Putamen (tissue), 1 donor: ENCODE measurements at regions not wholly inside any gene's neighbourhood (a gene's known extent, or its start where the extent isn't known, plus 50 kb on each side); places are given as distances from the start of the nearest gene placed in this dataset.
"Not testable (repeated sequence)": the region's sequence is repeated elsewhere in the genome, so short reads cannot be mapped to it uniquely, and the experiment has no call there.

Experiments
- DNase-seq: peaks from one replicate; pipeline ENCODE4 v3.0.0-alpha.2; 2016; ENCODE audit warnings: low spot score

GRCh38 chr3:103169289-103169688 is 734.5 kb downstream of the ZPLD1 start:
- no peak for DNase-seq

GRCh38 chr3:103170651-103171050 is 735.8 kb downstream of the ZPLD1 start:
- DNase-seq, result no peak

- no peak for DNase-seq
These were observed 739.1 kb downstream of the ZPLD1 start for GRCh38 chr3:103173940-103174339.

- DNase-seq, result no peak
These were observed 746.3 kb downstream of the ZPLD1 start for GRCh38 chr3:103181160-103181559.

GRCh38 chr3:103184772-103185171 is 750.0 kb downstream of the ZPLD1 start:
- no peak for DNase-seq

GRCh38 chr3:103189941-103190340 is 755.1 kb downstream of the ZPLD1 start:
- no peak for DNase-seq

- DNase-seq, result no peak
These were observed 760.4 kb downstream of the ZPLD1 start for GRCh38 chr3:103195216-103195615.

- no peak for DNase-seq
These were observed 768.6 kb downstream of the ZPLD1 start for GRCh38 chr3:103203441-103203840.

GRCh38 chr3:103210583-103210982 is 775.8 kb downstream of the ZPLD1 start:
- no peak for DNase-seq

- DNase-seq, result no peak
These were observed 783.3 kb downstream of the ZPLD1 start for GRCh38 chr3:103218146-103218545.

GRCh38 chr3:103218793-103219192 is 784.0 kb downstream of the ZPLD1 start:
- DNase-seq, result no peak

GRCh38 chr3:103227651-103228050 is 792.8 kb downstream of the ZPLD1 start:
- DNase-seq, result no peak

- DNase-seq, result no peak
These were observed 812.6 kb downstream of the ZPLD1 start for GRCh38 chr3:103247459-103247858.

- not testable (repeated sequence) for DNase-seq
These were observed 820.0 kb downstream of the ZPLD1 start for GRCh38 chr3:103254827-103255226.

- DNase-seq, result no peak
These were observed 834.5 kb downstream of the ZPLD1 start for GRCh38 chr3:103269287-103269686.

GRCh38 chr3:103271575-103271974 is 836.8 kb downstream of the ZPLD1 start:
- DNase-seq, result no peak

GRCh38 chr3:103295974-103296570 is 861.3 kb downstream of the ZPLD1 start:
- DNase-seq, result no peak

GRCh38 chr3:103297502-103297901 is 862.7 kb downstream of the ZPLD1 start:
- DNase-seq, result not testable (repeated sequence)

GRCh38 chr3:103306104-103306503 is 871.3 kb downstream of the ZPLD1 start:
- no peak for DNase-seq

GRCh38 chr3:103308921-103309320 is 874.1 kb downstream of the ZPLD1 start:
- DNase-seq, result no peak

GRCh38 chr3:103319912-103320311 is 885.1 kb downstream of the ZPLD1 start:
- no peak for DNase-seq

- DNase-seq, result no peak
These were observed 902.5 kb downstream of the ZPLD1 start for GRCh38 chr3:103337179-103337845.

- DNase-seq, result no peak
These were observed 906.3 kb downstream of the ZPLD1 start for GRCh38 chr3:103341078-103341606.
